DOHH2 (cell line): ENCODE measurements at regions not wholly inside any gene's neighbourhood (a gene's known extent, or its start where the extent isn't known, plus 50 kb on each side); places are given as distances from the start of the nearest gene placed in this dataset.

Source experiments
- H3F3A ChIP-seq: fragments of 200-600 bp; sonication (generic), shearing (Covaris generic); 2 replicates; pipeline ENCODE4 v1.6.0; 2016; ENCODE audit warnings: antibody characterized with exemption, mild to moderate bottlenecking; ENCODE audit not compliant: control insufficient read depth, insufficient read depth
- H3K27ac ChIP-seq: fragments of 200-600 bp; sonication (generic); 2 replicates; pipeline ENCODE4 v1.5.1; 2014; ENCODE audit warnings: low read depth, mild to moderate bottlenecking, low read length, moderate library complexity
- H3K27me3 ChIP-seq: fragments of 200-600 bp; sonication (generic); 2 replicates; pipeline ENCODE4 v1.6.1; 2014; ENCODE audit warnings: mild to moderate bottlenecking, low read length, mixed read lengths; ENCODE audit not compliant: control insufficient read depth
- H3K36me3 ChIP-seq: fragments of 200-600 bp; sonication (generic); 2 replicates; pipeline ENCODE4 v1.6.1; 2014; ENCODE audit warnings: mild to moderate bottlenecking, low read length, moderate library complexity, mixed read lengths; ENCODE audit not compliant: control insufficient read depth
- H3K4me1 ChIP-seq: fragments of 200-600 bp; sonication (generic); 2 replicates; pipeline ENCODE4 v1.6.1; 2014; ENCODE audit warnings: mild to moderate bottlenecking, low read length, mixed read lengths; ENCODE audit not compliant: control insufficient read depth
- H3K4me2 ChIP-seq: fragments of 200-600 bp; sonication (generic); 2 replicates; pipeline ENCODE4 v1.6.0; 2014; ENCODE audit warnings: mild to moderate bottlenecking, low read length, moderate library complexity
- H3K4me3 ChIP-seq: fragments of 200-600 bp; sonication (generic); 2 replicates; pipeline ENCODE4 v1.5.1; 2014; ENCODE audit warnings: mild to moderate bottlenecking, low read length, mixed read lengths
- H3K79me2 ChIP-seq: fragments of 200-600 bp; sonication (generic); 2 replicates; pipeline ENCODE4 v1.6.1; 2014; ENCODE audit warnings: mild to moderate bottlenecking, low read length, mixed read lengths; ENCODE audit not compliant: control insufficient read depth
- H3K9me2 ChIP-seq: fragments of 200-600 bp; sonication (generic); replicated peaks from 2 replicates; pipeline ENCODE4 v1.6.1; 2014; ENCODE audit warnings: mild to moderate bottlenecking, low read length, mixed read lengths; ENCODE audit not compliant: control insufficient read depth
- H3K9me3 ChIP-seq: fragments of 200-600 bp; sonication (generic); 2 replicates; pipeline ENCODE4 v1.6.1; 2014; ENCODE audit warnings: antibody characterized with exemption, low read length, mixed read lengths; ENCODE audit not compliant: control insufficient read depth, insufficient read depth
- H4K20me1 ChIP-seq: fragments of 200-600 bp; sonication (generic); 2 replicates; pipeline ENCODE4 v1.6.0; 2014; ENCODE audit warnings: low read depth, mild to moderate bottlenecking, antibody characterized with exemption, low read length, moderate library complexity; ENCODE audit not compliant: control insufficient read depth, insufficient read depth
- EZH2phosphoT487 ChIP-seq: fragments of 200-600 bp; sonication (generic); IDR thresholded peaks from 2 replicates; pipeline ENCODE4 v1.6.1; 2017; ENCODE audit warnings: borderline replicate concordance, mild to moderate bottlenecking, antibody characterized with exemption, low read length, moderate library complexity, mixed read lengths
- TF ChIP-seq, protein P1 (sequence below): fragments of 200-600 bp; sonication (generic); IDR thresholded peaks from one replicate; pipeline ENCODE4 v1.5.1; 2014; ENCODE audit warnings: antibody characterized with exemption, mild to moderate bottlenecking, low read depth, low read length; ENCODE audit not compliant: poor library complexity, severe bottlenecking

DNA sequence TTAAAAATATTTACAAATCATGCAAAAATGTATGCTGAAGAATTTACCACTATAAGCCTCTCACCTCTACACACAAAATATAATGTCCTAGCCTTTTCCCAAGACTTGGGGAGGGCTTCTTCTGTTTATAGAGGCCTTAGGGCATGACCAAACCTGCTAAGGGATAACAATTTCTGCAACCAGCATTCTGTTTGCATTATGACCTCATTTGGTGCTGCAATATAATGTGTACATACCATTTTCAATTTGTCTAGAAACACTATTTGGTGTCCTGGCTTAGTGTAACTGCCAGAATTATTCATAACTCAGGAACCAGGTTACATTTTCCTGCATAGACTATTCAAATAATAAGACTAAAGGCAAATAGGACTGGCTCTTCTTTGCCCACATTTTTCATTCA is 446.6 kb upstream of the SORCS1 start:
- H3K4me2 ChIP-seq, result no peak overlapping the region
- H3K4me3 ChIP-seq, result no peak overlapping the region
- no peaks in the 10 kb centered on the region for H3K79me2 ChIP-seq
- no peaks in the 10 kb centered on the region for H3K36me3 ChIP-seq
- H3K27me3 ChIP-seq, result no peaks in the 10 kb centered on the region
- no peaks in the 10 kb centered on the region for H3K4me1 ChIP-seq
- H3K9me3 ChIP-seq, result no peaks in the 10 kb centered on the region
- no peak overlapping the region for H3K27ac ChIP-seq
- TF ChIP-seq, protein P1, sequence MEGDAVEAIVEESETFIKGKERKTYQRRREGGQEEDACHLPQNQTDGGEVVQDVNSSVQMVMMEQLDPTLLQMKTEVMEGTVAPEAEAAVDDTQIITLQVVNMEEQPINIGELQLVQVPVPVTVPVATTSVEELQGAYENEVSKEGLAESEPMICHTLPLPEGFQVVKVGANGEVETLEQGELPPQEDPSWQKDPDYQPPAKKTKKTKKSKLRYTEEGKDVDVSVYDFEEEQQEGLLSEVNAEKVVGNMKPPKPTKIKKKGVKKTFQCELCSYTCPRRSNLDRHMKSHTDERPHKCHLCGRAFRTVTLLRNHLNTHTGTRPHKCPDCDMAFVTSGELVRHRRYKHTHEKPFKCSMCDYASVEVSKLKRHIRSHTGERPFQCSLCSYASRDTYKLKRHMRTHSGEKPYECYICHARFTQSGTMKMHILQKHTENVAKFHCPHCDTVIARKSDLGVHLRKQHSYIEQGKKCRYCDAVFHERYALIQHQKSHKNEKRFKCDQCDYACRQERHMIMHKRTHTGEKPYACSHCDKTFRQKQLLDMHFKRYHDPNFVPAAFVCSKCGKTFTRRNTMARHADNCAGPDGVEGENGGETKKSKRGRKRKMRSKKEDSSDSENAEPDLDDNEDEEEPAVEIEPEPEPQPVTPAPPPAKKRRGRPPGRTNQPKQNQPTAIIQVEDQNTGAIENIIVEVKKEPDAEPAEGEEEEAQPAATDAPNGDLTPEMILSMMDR, result no peak
- no peak for TF ChIP-seq EZH2phosphoT487
- no peaks in the 10 kb centered on the region for H3K9me2 ChIP-seq
- H4K20me1 ChIP-seq, result no peaks in the 10 kb centered on the region
- H3F3A ChIP-seq, result no peaks in the 10 kb centered on the region

DNA sequence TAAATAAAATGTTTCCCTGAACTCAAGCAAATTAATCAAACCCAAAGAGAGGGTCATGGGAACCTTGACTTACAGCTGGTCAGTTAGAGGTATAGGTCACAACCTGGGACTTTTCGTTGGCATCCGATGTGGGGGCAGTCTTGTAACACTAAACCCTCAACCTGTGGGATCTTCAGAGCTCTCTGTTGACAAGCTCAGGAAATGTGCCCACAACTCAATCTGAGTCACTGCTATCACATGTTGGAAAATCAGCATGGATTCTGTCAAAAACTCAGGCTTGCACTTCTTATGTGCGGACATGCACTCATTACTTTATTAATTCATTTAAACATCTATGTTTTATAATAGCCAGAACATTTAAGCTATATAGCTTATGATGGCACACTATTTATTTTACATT is 424.6 kb upstream of the SORCS1 start:
- no peak for TF ChIP-seq EZH2phosphoT487
- TF ChIP-seq, protein P1, result no peak
- Histone ChIP-seq H3K36me3 (no peaks in the 10 kb centered on the region), H3K4me3 (no peak overlapping the region), H3K9me2 (no peaks in the 10 kb centered on the region), H3K27ac (no peak overlapping the region), H3K9me3 (no peaks in the 10 kb centered on the region), H3K27me3 (no peaks in the 10 kb centered on the region), H3F3A (no peaks in the 10 kb centered on the region), H3K4me2 (no peak overlapping the region), H3K79me2 (no peaks in the 10 kb centered on the region), H4K20me1 (no peaks in the 10 kb centered on the region), H3K4me1 (no peaks in the 10 kb centered on the region)

DNA sequence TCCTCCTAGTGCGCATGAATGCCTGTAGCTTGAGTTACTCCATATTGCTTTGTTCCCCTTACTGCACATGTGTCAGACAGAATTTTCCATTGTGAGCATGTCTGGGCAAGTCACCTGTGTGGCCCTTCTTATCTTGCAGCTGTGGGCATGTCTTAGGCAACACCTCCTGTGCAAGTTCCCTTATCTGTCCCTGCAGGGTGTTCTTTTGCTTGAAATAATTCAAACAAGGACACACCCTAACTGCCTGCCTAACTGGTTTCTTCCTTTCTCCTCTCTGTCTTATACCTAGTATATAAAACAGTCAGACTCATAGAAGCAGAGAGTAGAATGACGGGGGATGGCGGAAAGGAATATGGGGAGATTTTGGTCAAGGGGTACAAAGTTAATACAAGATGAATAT is 421.1 kb upstream of the SORCS1 start:
- no peaks in the 10 kb centered on the region for H3K27me3 ChIP-seq
- TF ChIP-seq, protein P1, result no peak
- TF ChIP-seq EZH2phosphoT487, result no peak
- H3K4me1 ChIP-seq, result no peaks in the 10 kb centered on the region
- no peaks in the 10 kb centered on the region for H3K79me2 ChIP-seq
- no peak overlapping the region for H3K27ac ChIP-seq
- H3K9me2 ChIP-seq, result no peaks in the 10 kb centered on the region
- H3F3A ChIP-seq, result no peaks in the 10 kb centered on the region
- H4K20me1 ChIP-seq, result no peaks in the 10 kb centered on the region
- no peaks in the 10 kb centered on the region for H3K36me3 ChIP-seq
- no peak overlapping the region for H3K4me3 ChIP-seq
- no peaks in the 10 kb centered on the region for H3K9me3 ChIP-seq
- no peak overlapping the region for H3K4me2 ChIP-seq

DNA sequence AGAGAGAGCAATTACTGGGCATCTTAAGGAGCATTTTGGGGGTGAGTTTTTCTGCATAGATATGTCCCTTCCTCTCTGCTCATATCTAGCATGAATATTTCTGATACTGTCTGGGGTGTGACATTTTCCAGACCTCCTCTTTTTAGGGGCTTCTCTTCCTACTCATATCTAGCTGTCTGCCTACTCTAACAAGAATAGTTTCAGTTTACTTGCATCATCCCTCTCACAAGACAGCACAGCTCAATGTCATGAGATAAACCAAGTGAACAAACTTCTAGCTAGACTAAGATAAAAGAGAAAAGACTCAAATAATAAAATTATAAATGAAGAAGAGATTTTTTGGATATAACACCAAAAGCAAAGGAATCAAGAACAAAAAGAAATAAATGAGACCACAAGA is 419.5 kb upstream of the SORCS1 start:
- Histone ChIP-seq H3K27me3 (no peaks in the 10 kb centered on the region), H3K4me3 (no peak overlapping the region), H3K79me2 (no peaks in the 10 kb centered on the region), H3K27ac (no peak overlapping the region), H3K4me2 (no peak overlapping the region), H3K9me3 (no peaks in the 10 kb centered on the region), H3F3A (no peaks in the 10 kb centered on the region), H3K4me1 (no peaks in the 10 kb centered on the region), H3K9me2 (no peaks in the 10 kb centered on the region), H4K20me1 (no peaks in the 10 kb centered on the region), H3K36me3 (no peaks in the 10 kb centered on the region)
- TF ChIP-seq, protein P1, result no peak
- TF ChIP-seq EZH2phosphoT487, result no peak
